ENCODE measurements at regions not wholly inside any gene's neighbourhood (a gene's known extent, or its start where the extent isn't known, plus 50 kb on each side); places are given as distances from the start of the nearest gene placed in this dataset.

- no peaks in the 10 kb centered on the region for H3K27me3 ChIP-seq (replicated peaks; ENCODE audit: insufficient read depth, low read depth, low read length, poor library complexity)
- H3K4me3 ChIP-seq (ENCODE audit: low read depth, low read length, poor library complexity, severe bottlenecking): no peak overlapping the region
- H3K9me3 ChIP-seq (ENCODE audit: low read depth, low read length, poor library complexity, severe bottlenecking): no peaks in the 10 kb centered on the region
- TF ChIP-seq CTCF (conservative IDR thresholded peaks at IDR 0.05; ENCODE audit: low read depth, low read length) (no peak), EZH2 (IDR thresholded peaks at IDR 0.05; ENCODE audit: borderline replicate concordance, low read depth, low read length, poor library complexity, severe bottlenecking) (no peak)
- BruUV-seq (replicated peaks): no TSS peak
- H3K4me1 ChIP-seq (ENCODE audit: insufficient read depth, low read length, poor library complexity, severe bottlenecking): no peaks in the 10 kb centered on the region
- POLR2A ChIA-PET (ENCODE audit: low non-redundant PET): no interaction called here
- CTCF ChIA-PET: no interaction called here
- no peaks in the 10 kb centered on the region for H3K36me3 ChIP-seq (ENCODE audit: insufficient read depth, low read length, poor library complexity, severe bottlenecking)
- intact Hi-C loops (cut with micrococcal nuclease; ENCODE audit: unreplicated experiment): no loop called here
- H3K27ac ChIP-seq (ENCODE audit: low read depth, low read length, poor library complexity, severe bottlenecking): no peak overlapping the region
- no peak for DNase-seq (ENCODE audit: low spot score)
Observed at GRCh38 chr3:181402347-181402746, 309.4 kb upstream of the SOX2 start.

- CTCF ChIA-PET: no interaction called here
- Histone ChIP-seq H3K4me1 (ENCODE audit: insufficient read depth, low read length, poor library complexity, severe bottlenecking) (peaks cover 24% of the 10 kb centered on the region), H3K36me3 (ENCODE audit: insufficient read depth, low read length, poor library complexity, severe bottlenecking) (no peaks in the 10 kb centered on the region), H3K9me3 (ENCODE audit: low read depth, low read length, poor library complexity, severe bottlenecking) (no peaks in the 10 kb centered on the region), H3K27ac (ENCODE audit: low read depth, low read length, poor library complexity, severe bottlenecking) (no peak overlapping the region), H3K27me3 (replicated peaks; ENCODE audit: insufficient read depth, low read depth, low read length, poor library complexity) (no peaks in the 10 kb centered on the region), H3K4me3 (ENCODE audit: low read depth, low read length, poor library complexity, severe bottlenecking) (no peak overlapping the region)
- peak; percentile 59 for DNase-seq (ENCODE audit: low spot score)
- no peak for TF ChIP-seq EZH2 (IDR thresholded peaks at IDR 0.05; ENCODE audit: borderline replicate concordance, low read depth, low read length, poor library complexity, severe bottlenecking)
- no peak for TF ChIP-seq CTCF (conservative IDR thresholded peaks at IDR 0.05; ENCODE audit: low read depth, low read length)
- intact Hi-C loops (cut with micrococcal nuclease; ENCODE audit: unreplicated experiment): no loop called here
- BruUV-seq (replicated peaks): no TSS peak
- POLR2A ChIA-PET (ENCODE audit: low non-redundant PET): no interaction called here
Observed at GRCh38 chr3:181384970-181385369, 326.8 kb upstream of the SOX2 start.

GRCh38 chr3:181383760-181384159, 328.0 kb upstream of the SOX2 start:
- Histone ChIP-seq H3K4me1 (ENCODE audit: insufficient read depth, low read length, poor library complexity, severe bottlenecking) (peaks cover 24% of the 10 kb centered on the region), H3K9me3 (ENCODE audit: low read depth, low read length, poor library complexity, severe bottlenecking) (no peaks in the 10 kb centered on the region), H3K4me3 (ENCODE audit: low read depth, low read length, poor library complexity, severe bottlenecking) (no peak overlapping the region), H3K27me3 (replicated peaks; ENCODE audit: insufficient read depth, low read depth, low read length, poor library complexity) (no peaks in the 10 kb centered on the region), H3K27ac (ENCODE audit: low read depth, low read length, poor library complexity, severe bottlenecking) (peak overlapping the region; percentile 57), H3K36me3 (ENCODE audit: insufficient read depth, low read length, poor library complexity, severe bottlenecking) (no peaks in the 10 kb centered on the region)
- DNase-seq (ENCODE audit: low spot score): peak; percentile 97
- intact Hi-C loops (cut with micrococcal nuclease; ENCODE audit: unreplicated experiment): loop anchor here (1.0 kb wide), 1 partner anchor 20 kb away; no protein-coding TSS in a partner anchor
- no TSS peak for BruUV-seq (replicated peaks)
- ChIA-PET CTCF (interaction anchor here (0.6 kb wide), 1 partner anchor 224 kb away, joined by 5 read pairs; no protein-coding TSS in a partner anchor), POLR2A (ENCODE audit: low non-redundant PET) (interaction anchor here (1.1 kb wide), 1 partner anchor 251 kb away, joined by 3 read pairs; no protein-coding TSS in a partner anchor)
- TF ChIP-seq CTCF (conservative IDR thresholded peaks at IDR 0.05; ENCODE audit: low read depth, low read length): no peak
- no peak for TF ChIP-seq EZH2 (IDR thresholded peaks at IDR 0.05; ENCODE audit: borderline replicate concordance, low read depth, low read length, poor library complexity, severe bottlenecking)

Measured in A673 (cell line).